Adrenal gland (tissue), 9 donors: ENCODE measurements at regions not wholly inside any gene's neighbourhood (a gene's known extent, or its start where the extent isn't known, plus 50 kb on each side); places are given as distances from the start of the nearest gene placed in this dataset.

Experiments used
- DNase-seq, 7 donors: peaks; one replicate each; pipeline ENCODE4 v3.0.0-alpha.2; 2019 to 2020
- H3K27ac ChIP-seq, 5 donors: fragments of 200-600 bp; sonication (generic) in 4 of 5; 1 replicate in 3 of 5; 2 replicates in 2 of 5; pipeline versions ENCODE4 v1.5.1 to v1.8.0; 2016 to 2020; ENCODE audit warnings: mild to moderate bottlenecking in 1 of 5
- H3K27me3 ChIP-seq: fragments of 200-600 bp; 2 replicates; pipeline ENCODE4 v1.8.0; 2021
- H3K36me3 ChIP-seq, 2 donors: fragments of 200-600 bp; replicated peaks in 1 of 2; 1 replicate in 1 of 2; 2 replicates in 1 of 2; pipeline versions ENCODE4 v1.5.1 to v1.8.0; 2018 to 2022
- H3K4me1 ChIP-seq, 2 donors: fragments of 200-600 bp; replicated peaks in 1 of 2; 1 replicate in 1 of 2; 2 replicates in 1 of 2; pipeline versions ENCODE4 v1.5.1 to v1.8.0; 2018 to 2021
- H3K4me3 ChIP-seq, 4 donors: fragments of 200-600 bp; sonication (generic) in 3 of 4; one replicate each; pipeline ENCODE4 v1.5.1; 2016 to 2018
- H3K9me3 ChIP-seq, 3 donors: fragments of 200-600 bp; sonication (generic) in 1 of 3; replicated peaks in 1 of 3; 1 replicate in 2 of 3; 2 replicates in 1 of 3; pipeline versions ENCODE4 v1.5.1 to v1.8.0; 2016 to 2021
- POLR2A ChIP-seq, 2 donors: fragments of 450-650 bp; IDR thresholded peaks; one replicate each; pipeline ENCODE4 v1.6.1; 2017; ENCODE audit warnings: antibody characterized with exemption in 2 of 2, mild to moderate bottlenecking in 2 of 2, moderate library complexity in 1 of 2
- WGBS, 4 donors: extraction: QIAGEN DNeasy Blood & Tissue Kit in 2 of 4; methylation state at CpG; one replicate each; pipeline versions ENCODE4 v1.1.5 to v1.1.7; 2013 to 2017; 5-methylcytosine and 5-hydroxymethylcytosine counted together
- intact Hi-C, 2 donors: fragments of 100-400 bp; cut with DNase I; formaldehyde crosslinking; loops; one replicate each; pipeline versions ENCODE4 v1.14.1 to v1.15.0; 2022 to 2023
- TF ChIP-seq, protein P1 (sequence below), 6 experiments: fragments of 450-650 bp in 4 of 6; fragments of 200-600 bp in 2 of 6; sonication (generic) in 1 of 6; IDR thresholded peaks; 1 replicate in 5 of 6; 2 replicates in 1 of 6; pipeline versions ENCODE4 v1.5.1 to v1.8.0; 2016 to 2021; ENCODE audit warnings: antibody characterized with exemption in 6 of 6, mild to moderate bottlenecking in 2 of 6, moderate library complexity in 1 of 6
- donor health status: healthy with polysubstance abuse.
- donor health status: Bipolar disorder and iron deficiency.
- donor health status: DM: yes; HTN: yes; CAD: no.
- donor health status: DM: no; HTN: no; CAD: no.
- donor health status: DM: no; HTN: no; CAD: no.

DNA sequence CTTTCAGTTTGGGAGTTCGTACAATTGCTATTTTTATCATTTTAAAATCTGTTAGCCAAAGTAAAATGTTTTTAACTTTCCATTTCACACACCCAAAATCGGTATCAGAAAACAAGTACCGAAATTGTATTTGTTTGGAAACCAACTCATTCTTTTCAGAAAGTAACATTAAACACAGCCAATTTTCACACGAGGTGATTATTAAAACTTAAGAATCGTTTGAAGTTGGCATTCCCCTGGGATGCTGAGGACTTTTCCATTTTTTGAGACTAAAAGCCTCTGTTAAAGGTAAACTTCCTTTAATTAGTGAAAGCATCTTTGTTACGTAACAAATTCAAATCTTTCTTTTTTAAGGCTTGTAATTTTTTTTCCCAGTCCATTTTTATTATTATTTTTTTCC lies 623.0 kb downstream of the VRK1 start:
- Histone ChIP-seq H3K27ac (no peak overlapping the region), H3K4me3 (no peak overlapping the region), H3K36me3 (no peaks in the 10 kb centered on the region), H3K4me1 (no peaks in the 10 kb centered on the region), H3K27me3 (peaks cover 2% of the 10 kb centered on the region), H3K9me3 (no peaks in the 10 kb centered on the region)
- DNase-seq: no peak
- WGBS, 4 donors: 65 to 73% (median 69%) methylated on average over 6 of the region's 6 CpGs
- intact Hi-C loops: no loop called here
- TF ChIP-seq POLR2A (IDR thresholded peaks at IDR 0.05): no peak
- TF ChIP-seq, protein P1, sequence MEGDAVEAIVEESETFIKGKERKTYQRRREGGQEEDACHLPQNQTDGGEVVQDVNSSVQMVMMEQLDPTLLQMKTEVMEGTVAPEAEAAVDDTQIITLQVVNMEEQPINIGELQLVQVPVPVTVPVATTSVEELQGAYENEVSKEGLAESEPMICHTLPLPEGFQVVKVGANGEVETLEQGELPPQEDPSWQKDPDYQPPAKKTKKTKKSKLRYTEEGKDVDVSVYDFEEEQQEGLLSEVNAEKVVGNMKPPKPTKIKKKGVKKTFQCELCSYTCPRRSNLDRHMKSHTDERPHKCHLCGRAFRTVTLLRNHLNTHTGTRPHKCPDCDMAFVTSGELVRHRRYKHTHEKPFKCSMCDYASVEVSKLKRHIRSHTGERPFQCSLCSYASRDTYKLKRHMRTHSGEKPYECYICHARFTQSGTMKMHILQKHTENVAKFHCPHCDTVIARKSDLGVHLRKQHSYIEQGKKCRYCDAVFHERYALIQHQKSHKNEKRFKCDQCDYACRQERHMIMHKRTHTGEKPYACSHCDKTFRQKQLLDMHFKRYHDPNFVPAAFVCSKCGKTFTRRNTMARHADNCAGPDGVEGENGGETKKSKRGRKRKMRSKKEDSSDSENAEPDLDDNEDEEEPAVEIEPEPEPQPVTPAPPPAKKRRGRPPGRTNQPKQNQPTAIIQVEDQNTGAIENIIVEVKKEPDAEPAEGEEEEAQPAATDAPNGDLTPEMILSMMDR (IDR thresholded peaks at IDR 0.05): no peak

- WGBS, 4 donors: 52 to 65% (median 63%) methylated on average over 6 of the region's 6 CpGs
- no peaks in the 10 kb centered on the region for H3K9me3 ChIP-seq
- no peak for DNase-seq
- no peak overlapping the region for H3K27ac ChIP-seq
- H3K4me3 ChIP-seq: no peak overlapping the region
- intact Hi-C loops: no loop called here
- H3K4me1 ChIP-seq: no peaks in the 10 kb centered on the region
- TF ChIP-seq, protein P1 (IDR thresholded peaks at IDR 0.05): no peak
- no peak for TF ChIP-seq POLR2A (IDR thresholded peaks at IDR 0.05)
- H3K36me3 ChIP-seq: no peaks in the 10 kb centered on the region
- H3K27me3 ChIP-seq: no peaks in the 10 kb centered on the region
Measured at GRCh38 chr14:97426776-97427175, 629.6 kb downstream of the VRK1 start.

DNA sequence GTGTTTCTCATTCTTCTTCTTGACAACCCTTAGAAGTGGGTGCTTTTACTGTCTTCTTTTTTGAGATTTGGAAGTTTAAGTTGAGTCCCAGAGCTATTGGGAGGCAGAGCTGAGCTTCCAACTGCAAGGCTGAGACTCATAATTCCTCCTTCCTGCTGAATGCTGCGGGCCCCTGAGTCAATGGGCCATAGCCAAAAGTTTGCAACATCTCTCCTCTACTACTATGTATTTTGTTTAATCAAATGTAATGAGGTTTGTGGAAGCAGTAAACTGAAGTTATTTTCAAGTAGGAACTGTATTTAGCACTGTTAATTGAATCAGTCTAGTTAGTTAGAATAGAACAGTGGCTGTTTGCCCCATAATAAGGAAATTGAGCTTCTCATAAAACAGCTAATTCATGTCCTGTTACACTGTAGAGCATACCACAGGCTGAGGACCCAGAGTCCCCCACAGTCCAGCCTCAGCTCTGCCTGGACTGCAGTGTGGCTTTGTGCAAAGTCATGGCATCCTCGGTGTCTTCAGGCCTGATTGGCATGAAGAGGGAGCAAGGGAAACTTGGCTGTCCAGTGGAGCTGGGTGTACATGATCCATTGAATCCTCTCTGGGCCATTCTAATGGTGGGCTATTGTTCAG lies 631.7 kb downstream of the VRK1 start:
- no peak overlapping the region for H3K4me3 ChIP-seq
- no peak for DNase-seq
- no peaks in the 10 kb centered on the region for H3K4me1 ChIP-seq
- H3K36me3 ChIP-seq: no peaks in the 10 kb centered on the region
- no peaks in the 10 kb centered on the region for H3K27me3 ChIP-seq
- WGBS, 4 donors: 52 to 78% (median 66%) methylated on average over 2 of the region's 2 CpGs
- intact Hi-C loops: no loop called here
- no peak for TF ChIP-seq POLR2A (IDR thresholded peaks at IDR 0.05)
- TF ChIP-seq, protein P1 (IDR thresholded peaks at IDR 0.05): no peak
- H3K27ac ChIP-seq: no peak overlapping the region
- no peaks in the 10 kb centered on the region for H3K9me3 ChIP-seq

DNA sequence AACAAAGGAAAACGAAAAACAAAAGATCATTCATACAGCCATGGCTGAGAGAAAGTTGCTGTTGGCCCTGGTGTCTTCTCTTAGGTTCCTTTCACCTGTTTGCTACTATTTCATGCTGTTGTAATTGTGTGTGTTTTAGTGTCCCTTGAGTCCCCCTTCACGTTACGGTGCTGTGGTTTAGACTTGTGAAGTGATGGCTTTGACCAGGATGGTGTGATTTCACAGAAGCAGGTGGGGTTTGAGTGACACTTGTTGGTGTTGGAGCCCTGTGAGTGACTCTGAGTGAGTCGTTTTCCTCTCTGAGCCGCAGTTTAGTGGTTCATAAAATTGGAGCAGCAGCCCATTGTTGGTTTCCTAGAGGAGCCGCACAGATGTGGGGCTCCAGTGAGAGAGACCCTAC lies 635.4 kb downstream of the VRK1 start:
- no peaks in the 10 kb centered on the region for H3K4me1 ChIP-seq
- intact Hi-C loops: no loop called here
- TF ChIP-seq, protein P1 (IDR thresholded peaks at IDR 0.05): no peak
- TF ChIP-seq POLR2A (IDR thresholded peaks at IDR 0.05): no peak
- no peak for DNase-seq
- no peaks in the 10 kb centered on the region for H3K27me3 ChIP-seq
- no peaks in the 10 kb centered on the region for H3K9me3 ChIP-seq
- H3K36me3 ChIP-seq: no peaks in the 10 kb centered on the region
- H3K27ac ChIP-seq: no peak overlapping the region
- 64 to 72% (median 67%) methylated on average over 4 to 6 of the region's 6 CpGs for WGBS, 4 donors
- no peak overlapping the region for H3K4me3 ChIP-seq
